Mucosa of descending colon (tissue), 3 donors: ENCODE measurements at regions not wholly inside any gene's neighbourhood (a gene's known extent, or its start where the extent isn't known, plus 50 kb on each side); places are given as distances from the start of the nearest gene placed in this dataset.

Experiments
- ATAC-seq: fragments of 200-7000 bp; cut with Tn5 transposase; one replicate; pipeline ENCODE4 v1.9.1; 2020; ENCODE audit warnings: mild to moderate bottlenecking, moderate library complexity
- DNase-seq, 3 donors: peaks; one replicate each; pipeline ENCODE4 v3.0.0-alpha.2; 2020
- H3K36me3 ChIP-seq: fragments of 200-600 bp; one replicate; pipeline ENCODE4 v1.8.0; 2021; ENCODE audit warnings: low read depth, mild to moderate bottlenecking
- H3K4me1 ChIP-seq: fragments of 200-600 bp; one replicate; pipeline ENCODE4 v1.8.0; 2021; ENCODE audit warnings: low read depth, mild to moderate bottlenecking
- H3K4me3 ChIP-seq: fragments of 200-600 bp; one replicate; pipeline ENCODE4 v1.8.0; 2021; ENCODE audit warnings: mild to moderate bottlenecking
- H3K9me3 ChIP-seq: fragments of 200-600 bp; one replicate; pipeline ENCODE4 v1.8.0; 2021; ENCODE audit warnings: mild to moderate bottlenecking
- intact Hi-C, 2 donors: fragments of 100-400 bp; cut with DNase I in 1 of 2; cut with micrococcal nuclease in 1 of 2; formaldehyde crosslinking; loops; one replicate each; pipeline versions ENCODE4 v1.11.0 to v1.11.1; 2022; cut with DNase I, micrococcal nuclease
- TF ChIP-seq, protein P1 (sequence below): fragments of 200-600 bp; IDR thresholded peaks from one replicate; pipeline ENCODE4 v1.8.0; 2022; ENCODE audit warnings: antibody characterized with exemption, mild to moderate bottlenecking
- donor health status: DM: no; HTN: no; CAD: no; lungs with moderate emphysema.
- donor health status: DM: no; HTN: no; CAD: no.
- donor health status: DM: no; HTN: yes; CAD: no.

DNA sequence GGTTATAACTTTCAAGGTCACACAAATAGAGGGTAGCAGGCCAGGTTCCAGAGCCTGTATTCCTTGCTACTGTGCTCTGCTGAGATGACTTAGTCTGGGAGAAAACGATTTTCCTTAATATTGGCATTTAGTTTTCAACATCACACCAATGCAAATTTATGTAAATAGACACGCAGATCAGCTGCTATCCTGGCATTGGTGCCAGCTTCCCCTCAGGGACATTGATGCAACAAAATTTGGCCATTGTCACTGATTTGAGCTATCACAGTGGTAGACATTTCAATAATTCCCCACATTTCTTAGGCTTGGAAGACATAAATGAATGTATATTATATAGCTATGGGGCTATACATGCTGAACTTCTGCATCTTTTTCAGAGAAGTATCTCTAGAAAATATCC, 71.6 kb upstream of the ASTN2 start:
- no peak for ATAC-seq
- intact Hi-C loops = loop anchor here in 1 of 2 donors (10.0 kb wide), 1 partner anchor 68 kb away; no protein-coding TSS in a partner anchor
- Histone ChIP-seq H3K4me1 (no peaks in the 10 kb centered on the region), H3K36me3 (no peaks in the 10 kb centered on the region), H3K9me3 (no peaks in the 10 kb centered on the region), H3K4me3 (no peak overlapping the region)
- no peak for DNase-seq
- TF ChIP-seq, protein P1, sequence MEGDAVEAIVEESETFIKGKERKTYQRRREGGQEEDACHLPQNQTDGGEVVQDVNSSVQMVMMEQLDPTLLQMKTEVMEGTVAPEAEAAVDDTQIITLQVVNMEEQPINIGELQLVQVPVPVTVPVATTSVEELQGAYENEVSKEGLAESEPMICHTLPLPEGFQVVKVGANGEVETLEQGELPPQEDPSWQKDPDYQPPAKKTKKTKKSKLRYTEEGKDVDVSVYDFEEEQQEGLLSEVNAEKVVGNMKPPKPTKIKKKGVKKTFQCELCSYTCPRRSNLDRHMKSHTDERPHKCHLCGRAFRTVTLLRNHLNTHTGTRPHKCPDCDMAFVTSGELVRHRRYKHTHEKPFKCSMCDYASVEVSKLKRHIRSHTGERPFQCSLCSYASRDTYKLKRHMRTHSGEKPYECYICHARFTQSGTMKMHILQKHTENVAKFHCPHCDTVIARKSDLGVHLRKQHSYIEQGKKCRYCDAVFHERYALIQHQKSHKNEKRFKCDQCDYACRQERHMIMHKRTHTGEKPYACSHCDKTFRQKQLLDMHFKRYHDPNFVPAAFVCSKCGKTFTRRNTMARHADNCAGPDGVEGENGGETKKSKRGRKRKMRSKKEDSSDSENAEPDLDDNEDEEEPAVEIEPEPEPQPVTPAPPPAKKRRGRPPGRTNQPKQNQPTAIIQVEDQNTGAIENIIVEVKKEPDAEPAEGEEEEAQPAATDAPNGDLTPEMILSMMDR = no peak

DNA sequence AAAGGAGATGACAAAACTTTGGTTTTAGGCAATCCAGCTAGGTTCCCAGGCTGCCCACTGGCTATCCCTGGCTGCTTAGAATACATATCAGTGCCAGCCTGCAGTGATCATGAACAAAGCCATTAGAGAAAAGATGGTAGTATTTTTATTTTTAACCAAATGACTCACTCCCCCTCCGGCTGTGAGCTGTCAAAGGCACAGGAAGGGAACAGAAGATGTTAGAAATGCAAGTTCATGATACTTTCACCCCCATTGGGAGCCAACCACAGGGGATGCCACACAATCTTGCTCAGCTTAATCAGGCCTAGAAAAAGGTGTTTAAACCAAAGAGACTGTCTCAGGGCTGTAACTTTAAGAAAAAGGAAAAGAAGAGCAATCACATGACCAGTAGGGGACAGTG, 70.3 kb upstream of the ASTN2 start:
- no peaks in the 10 kb centered on the region for H3K36me3 ChIP-seq
- ATAC-seq (no peak), DNase-seq (no peak)
- no peaks in the 10 kb centered on the region for H3K4me1 ChIP-seq
- TF ChIP-seq, protein P1 = no peak
- no peaks in the 10 kb centered on the region for H3K9me3 ChIP-seq
- H3K4me3 ChIP-seq = no peak overlapping the region
- intact Hi-C loops = loop anchor here in 1 of 2 donors (10.0 kb wide), 1 partner anchor 70 kb away; no protein-coding TSS in a partner anchor

DNA sequence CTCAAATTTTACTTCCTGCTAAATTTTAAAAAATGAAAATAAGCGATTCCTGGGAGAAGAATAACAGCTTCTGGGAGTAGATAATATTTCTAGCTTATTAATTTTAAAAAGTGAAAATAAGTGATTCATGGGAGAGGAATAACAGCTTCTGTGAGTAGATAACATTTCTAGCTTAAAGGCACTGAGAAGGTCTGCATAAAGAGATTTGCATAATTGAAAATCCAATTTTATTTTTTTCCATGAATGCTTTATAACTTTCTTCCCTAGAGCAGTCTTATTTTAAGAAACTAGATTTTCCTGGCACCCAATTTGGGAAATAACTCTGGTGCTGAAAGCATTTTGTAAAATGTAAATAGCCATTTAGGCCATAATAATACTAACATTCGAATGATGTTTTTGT, 65.9 kb upstream of the ASTN2 start:
- Histone ChIP-seq H3K36me3 (no peaks in the 10 kb centered on the region), H3K9me3 (no peaks in the 10 kb centered on the region), H3K4me3 (no peak overlapping the region), H3K4me1 (no peaks in the 10 kb centered on the region)
- DNase-seq = no peak
- intact Hi-C loops = loop anchor here in 1 of 2 donors (10.0 kb wide), 1 partner anchor 74 kb away; no protein-coding TSS in a partner anchor
- TF ChIP-seq, protein P1 = no peak
- ATAC-seq = no peak

DNA sequence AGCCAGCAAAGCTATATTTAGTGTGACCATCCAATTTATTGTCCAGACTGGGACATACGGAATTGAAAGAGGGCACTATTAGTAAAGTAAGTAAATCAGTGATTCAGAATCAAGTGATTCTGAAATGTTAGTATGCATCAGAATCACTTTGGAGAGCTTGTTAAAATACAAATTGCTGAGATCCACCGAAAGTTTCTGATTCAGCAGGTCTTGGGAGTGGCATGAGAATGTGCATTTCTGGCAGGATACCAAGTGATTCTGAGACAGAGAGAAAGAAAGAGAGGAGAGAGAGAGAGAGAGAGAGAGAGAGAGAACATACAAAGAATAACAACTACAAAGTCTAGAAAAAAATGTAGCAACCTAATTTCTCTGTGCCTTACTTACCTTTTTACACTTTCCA, 65.4 kb upstream of the ASTN2 start:
- no peak for ATAC-seq
- intact Hi-C loops = loop anchor here in 1 of 2 donors (10.0 kb wide), 1 partner anchor 75 kb away; no protein-coding TSS in a partner anchor
- Histone ChIP-seq H3K36me3 (no peaks in the 10 kb centered on the region), H3K4me3 (no peak overlapping the region), H3K9me3 (no peaks in the 10 kb centered on the region), H3K4me1 (no peaks in the 10 kb centered on the region)
- TF ChIP-seq, protein P1 = no peak
- no peak for DNase-seq

DNA sequence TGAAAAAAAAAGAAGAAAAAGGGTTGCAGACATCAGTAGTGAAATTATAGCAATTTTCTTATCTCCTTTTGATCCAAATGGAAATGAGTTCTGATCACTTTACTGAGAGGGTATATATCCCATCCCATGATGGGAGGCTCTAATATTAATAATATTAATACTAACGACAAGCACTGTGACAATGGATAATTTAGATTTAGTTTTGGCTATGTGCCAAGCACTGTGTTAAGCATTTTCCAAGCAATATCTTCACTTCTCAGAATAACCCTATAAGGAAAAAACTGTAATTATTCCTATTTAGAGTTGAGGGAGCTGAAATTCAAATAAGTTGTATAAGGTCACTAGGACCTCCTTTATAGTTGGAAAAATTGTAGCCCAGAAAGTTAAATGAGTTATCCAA, 58.4 kb upstream of the ASTN2 start:
- intact Hi-C loops = no loop called here
- no peaks in the 10 kb centered on the region for H3K9me3 ChIP-seq
- no peaks in the 10 kb centered on the region for H3K36me3 ChIP-seq
- ATAC-seq (no peak), DNase-seq (no peak)
- TF ChIP-seq, protein P1 = no peak
- H3K4me3 ChIP-seq = no peak overlapping the region
- H3K4me1 ChIP-seq = no peaks in the 10 kb centered on the region

DNA sequence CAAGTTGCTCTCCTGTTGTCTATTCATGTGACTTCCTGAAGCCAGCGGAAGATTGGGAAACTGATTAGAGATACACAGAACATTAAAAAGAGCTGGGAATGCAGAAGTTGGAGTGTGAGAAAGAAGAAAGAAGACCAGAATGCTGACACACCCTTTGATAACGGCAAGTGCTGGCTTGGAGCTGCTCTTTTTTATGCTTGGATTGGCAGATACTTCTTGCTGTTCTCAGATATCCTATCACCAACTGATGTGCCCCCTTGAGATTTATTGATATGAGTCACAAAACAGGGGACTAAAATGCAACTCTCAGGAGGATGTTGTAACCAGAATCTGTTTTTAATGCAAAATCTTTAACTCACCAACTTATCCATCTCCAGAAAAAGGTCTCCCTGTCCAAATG, 56.0 kb upstream of the ASTN2 start:
- DNase-seq = no peak
- intact Hi-C loops = no loop called here
- Histone ChIP-seq H3K4me1 (no peaks in the 10 kb centered on the region), H3K9me3 (no peaks in the 10 kb centered on the region), H3K36me3 (no peaks in the 10 kb centered on the region), H3K4me3 (no peak overlapping the region)
- no peak for ATAC-seq
- TF ChIP-seq, protein P1 = no peak
